SKM-1 treated with dmso at 0.1 percent for 144 hours (cell line): ENCODE measurements at regions not wholly inside any gene's neighbourhood (a gene's known extent, or its start where the extent isn't known, plus 50 kb on each side); places are given as distances from the start of the nearest gene placed in this dataset.
"Not testable (repeated sequence)": the region's sequence is repeated elsewhere in the genome, so short reads cannot be mapped to it uniquely, and the experiment has no call there.

ENCODE experiments used
- DNase-seq: peaks from one replicate; lab custom pipeline; 2025; ENCODE audit not compliant: unreplicated experiment; lab: John Stamatoyannopoulos, UW

DNA sequence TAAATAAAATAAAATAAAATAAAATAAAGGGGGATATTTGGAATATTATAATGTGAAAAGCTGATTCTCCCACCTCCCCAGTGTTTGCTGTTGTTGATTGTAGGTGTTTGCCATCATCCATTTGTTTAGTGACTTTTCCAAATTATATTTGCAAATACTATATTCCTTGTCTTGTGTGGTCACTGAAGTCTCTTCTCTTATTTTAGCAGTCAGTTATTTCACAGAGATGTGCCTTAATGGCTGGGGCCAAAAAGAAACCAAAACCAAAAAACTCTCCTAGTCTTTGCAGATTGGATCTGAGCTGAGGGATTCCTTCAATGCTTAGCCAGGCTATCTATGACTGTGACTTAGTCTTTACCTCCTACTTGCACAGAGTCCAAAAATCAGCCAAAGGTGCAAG is 70.9 kb upstream of the ZNF169 start:
- DNase-seq, result no peak

DNA sequence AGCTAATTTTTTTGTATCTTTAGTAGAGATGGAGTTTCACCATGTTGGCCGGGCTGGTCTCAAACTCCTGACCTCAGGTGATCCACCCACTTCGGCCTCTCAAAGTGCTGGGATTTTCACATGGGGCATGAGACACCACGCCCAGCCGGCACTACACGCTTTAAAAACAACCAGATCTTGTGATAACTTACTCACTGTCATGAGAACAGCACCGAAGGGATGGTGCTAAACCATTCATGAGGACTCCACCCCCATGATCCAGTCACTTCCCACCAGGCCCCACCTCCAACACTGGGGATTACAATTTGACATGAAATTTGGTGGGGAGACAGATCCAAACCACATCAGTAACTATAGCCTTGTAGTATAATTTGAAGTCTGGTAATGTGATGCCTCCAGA is 67.4 kb upstream of the ZNF169 start:
- DNase-seq, result not testable (repeated sequence)

DNA sequence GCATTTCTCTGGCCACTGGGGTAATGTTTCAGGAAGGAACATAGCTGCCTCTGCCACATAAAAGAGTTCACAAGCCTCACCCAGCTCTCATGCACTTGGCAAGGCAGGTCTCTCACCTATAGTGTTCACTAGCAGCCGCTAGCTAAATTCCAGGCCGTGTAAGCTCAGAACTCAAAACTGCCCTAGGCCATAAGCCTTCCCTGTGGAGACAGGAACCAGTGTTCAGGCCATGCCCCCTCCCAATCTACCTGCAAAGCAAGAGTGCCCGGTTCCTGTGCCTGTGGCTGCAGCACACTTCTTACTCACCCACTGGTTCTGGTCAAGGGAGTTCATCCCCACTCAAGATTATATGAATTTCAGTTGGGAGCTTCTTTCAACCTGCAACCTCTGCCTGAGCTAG is 60.7 kb upstream of the ZNF169 start:
- no peak for DNase-seq

DNA sequence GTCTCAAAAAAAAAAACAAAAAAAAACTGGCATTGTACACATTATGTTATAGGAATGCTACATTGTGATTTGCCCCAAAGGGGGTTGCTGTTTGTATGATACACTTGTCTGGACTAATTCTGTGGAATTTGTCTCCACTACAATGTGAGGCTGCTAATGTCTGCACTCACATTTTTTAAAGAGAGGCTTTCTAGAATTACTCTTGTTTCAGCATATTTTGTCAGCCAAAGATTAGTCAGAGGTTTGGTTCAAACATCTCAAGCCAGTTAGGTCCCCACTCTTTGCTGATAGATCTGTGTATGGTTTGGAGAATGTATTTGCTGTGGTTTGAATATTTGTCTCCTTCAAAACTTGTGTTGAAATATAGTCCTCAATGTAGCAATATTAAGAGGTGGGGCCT is 59.3 kb upstream of the ZNF169 start:
- no peak for DNase-seq

DNA sequence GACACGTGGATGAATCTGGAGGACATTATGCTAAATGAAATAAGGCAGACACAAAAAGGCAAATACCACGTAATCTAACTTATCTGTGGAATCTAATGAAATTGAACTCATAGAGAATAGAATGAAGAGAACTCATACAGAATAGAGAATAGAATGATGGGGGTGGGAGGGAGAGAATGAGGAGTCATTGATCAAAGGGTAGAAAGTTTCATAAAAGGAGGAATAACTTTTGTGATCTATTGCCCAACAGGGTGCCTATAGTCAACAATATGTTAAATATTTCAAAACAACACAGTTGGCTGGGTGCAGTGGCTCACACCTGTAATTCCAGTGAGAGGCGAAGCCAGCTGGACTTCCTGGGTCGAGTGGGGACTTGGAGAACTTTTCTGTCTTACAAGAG is 54.9 kb upstream of the ZNF169 start:
- DNase-seq, result no peak

DNA sequence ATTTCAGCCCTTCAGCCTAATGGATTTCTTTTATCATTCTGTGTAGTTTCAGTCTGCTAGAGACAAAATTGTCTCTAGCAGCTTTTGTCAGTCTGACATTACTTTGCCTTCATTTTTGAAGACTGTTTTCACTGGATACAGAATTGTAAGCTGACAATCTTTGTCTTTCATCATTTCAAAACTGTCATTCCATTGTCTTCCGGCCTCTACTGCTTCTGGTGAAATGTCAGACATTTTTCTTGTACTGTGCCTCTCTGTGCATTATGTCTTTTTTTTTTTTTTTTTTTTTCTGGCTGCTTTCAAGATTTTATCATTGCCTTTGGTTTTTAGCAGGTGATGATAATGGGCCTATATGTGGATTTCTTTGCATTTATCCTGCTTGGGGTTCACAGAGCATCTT is 51.3 kb upstream of the ZNF169 start:
- DNase-seq, result no peak
